ENCODE measurements at regions not wholly inside any gene's neighbourhood (a gene's known extent, or its start where the extent isn't known, plus 50 kb on each side); places are given as distances from the start of the nearest gene placed in this dataset.

GRCh38 chr12:112559784-112560183 lies 141.0 kb downstream of the PTPN11 start:
- FAIRE-seq: no peak
- no peak for DNase-seq (ENCODE audit: low spot score)

- FAIRE-seq: no peak
- DNase-seq (ENCODE audit: low spot score): no peak
Measured at GRCh38 chr12:112564160-112564784, 145.5 kb downstream of the PTPN11 start.

DNA sequence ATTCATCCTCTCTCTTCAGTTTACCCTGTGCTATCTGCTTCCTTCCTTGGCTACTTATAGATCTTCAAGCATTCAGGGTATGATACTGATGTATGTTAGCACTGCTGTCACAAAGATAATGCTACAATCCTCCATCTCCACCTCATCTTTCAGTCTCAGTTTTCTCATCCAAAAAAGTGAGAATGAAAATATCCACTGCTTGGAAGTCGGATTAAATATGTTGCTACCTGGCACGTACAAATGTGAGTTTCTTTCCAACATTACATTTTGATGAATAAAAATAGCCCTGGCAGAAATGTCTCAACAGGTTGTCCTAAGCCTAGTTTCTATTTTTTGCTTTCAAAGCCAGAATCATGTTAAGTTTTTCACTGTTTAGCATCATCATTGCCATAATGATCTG lies 149.9 kb downstream of the PTPN11 start:
- DNase-seq (ENCODE audit: low spot score): no peak
- no peak for FAIRE-seq

- no peak for DNase-seq (ENCODE audit: low spot score)
- no peak for FAIRE-seq
Measured at GRCh38 chr12:112570096-112570495, 151.3 kb downstream of the PTPN11 start.

- DNase-seq (ENCODE audit: low spot score) (no peak), FAIRE-seq (no peak)
Measured at GRCh38 chr12:112573141-112573540, 154.4 kb downstream of the PTPN11 start.

DNA sequence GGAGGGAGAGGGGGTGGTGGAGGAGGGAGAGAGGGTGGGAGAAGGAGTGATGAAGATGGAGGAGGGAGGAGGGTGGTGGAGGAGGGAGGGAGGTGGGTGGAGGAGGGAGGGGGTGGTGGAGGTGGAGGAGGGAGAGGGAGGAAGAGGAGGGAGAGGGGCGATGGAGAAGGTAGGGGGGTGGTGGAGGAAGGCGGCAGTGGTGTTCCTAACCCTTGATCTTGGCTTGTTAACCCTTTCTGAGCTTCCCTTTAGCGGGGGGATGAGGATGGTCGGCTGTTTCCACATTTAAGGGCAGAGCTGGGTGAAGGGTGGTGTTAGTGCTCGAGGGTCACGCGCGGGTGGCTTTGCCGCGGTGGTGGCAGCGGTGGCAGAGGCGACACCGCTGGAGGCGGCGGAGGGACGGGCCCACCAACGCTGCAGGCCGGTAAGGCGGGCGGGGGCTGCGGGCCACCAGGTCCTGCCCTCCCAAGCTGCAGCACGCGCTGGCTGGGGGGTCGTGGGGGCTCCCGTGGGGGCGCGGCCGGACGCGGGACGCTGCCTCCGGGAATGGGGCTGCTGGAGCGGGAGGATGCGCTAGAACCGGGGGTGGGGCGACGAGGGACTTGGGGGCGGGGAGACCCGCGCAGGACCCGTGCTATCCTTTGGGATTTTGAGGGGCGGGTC lies 156.3 kb downstream of the PTPN11 start:
- no peak for DNase-seq (ENCODE audit: low spot score)
- no peak for FAIRE-seq

DNA sequence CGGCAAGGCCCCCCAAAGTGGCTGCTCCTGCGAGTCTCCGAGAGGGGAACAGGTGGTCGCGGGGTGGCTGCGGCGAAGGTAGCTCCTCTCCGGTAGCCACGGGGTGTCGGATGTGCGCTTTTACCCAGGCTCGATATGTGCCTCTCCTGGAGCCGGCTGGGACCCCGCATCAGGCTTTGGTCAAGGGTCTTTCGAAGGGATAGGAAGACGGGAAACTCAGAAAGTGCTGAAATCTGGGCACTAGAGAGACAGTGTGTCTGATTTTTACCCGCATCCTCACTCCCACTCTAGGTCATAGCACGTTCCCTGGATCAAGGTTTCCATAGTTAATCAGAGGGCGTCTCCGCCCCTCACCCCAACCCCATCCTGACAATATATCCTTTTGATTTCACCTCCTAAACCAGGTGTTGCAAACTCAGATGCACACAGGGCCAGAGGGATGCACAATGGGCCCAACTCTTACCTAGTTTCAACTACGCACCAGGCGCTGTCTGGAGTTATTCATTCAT lies 156.9 kb downstream of the PTPN11 start:
- FAIRE-seq: no peak

DNA sequence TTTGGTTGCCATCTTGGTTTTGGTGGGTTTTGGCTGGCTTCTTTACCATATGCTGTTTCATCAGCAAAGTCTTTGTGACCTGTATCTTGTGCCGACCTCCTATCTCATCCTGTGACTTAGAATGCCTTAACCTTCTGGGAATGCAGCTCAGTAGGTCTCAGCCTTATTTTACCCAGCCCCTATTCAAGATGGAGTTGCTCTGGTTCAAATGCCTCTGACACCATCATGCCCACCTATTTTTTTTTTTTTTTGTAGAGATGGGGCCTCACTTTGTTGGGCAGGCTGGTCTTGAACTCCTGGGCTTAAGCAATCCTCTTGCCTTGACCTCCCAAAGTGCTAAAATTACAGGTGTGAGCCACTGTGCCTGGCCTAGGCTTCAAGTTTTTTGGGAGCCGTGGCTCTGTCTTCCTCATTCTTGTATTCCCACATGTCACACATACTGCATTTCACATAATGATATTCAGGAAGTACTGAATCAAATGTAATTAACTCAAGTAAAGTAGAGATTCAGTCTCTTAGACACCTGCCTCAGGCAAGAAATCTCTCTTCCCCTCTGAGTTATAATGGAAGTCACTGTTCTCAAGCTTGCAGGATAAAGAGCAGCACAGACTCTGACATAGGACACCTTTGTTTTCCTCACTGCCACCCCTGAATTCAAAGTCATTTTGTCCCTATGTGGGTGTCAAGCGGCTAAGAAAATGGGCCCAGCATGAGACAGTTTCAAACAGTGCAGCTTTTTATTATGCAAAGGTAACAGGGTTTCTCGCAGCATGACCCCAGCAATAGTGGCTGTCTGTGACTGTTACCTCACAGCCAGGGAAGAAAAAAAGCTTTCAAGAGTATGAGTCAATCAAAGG lies 159.0 kb downstream of the PTPN11 start:
- FAIRE-seq (no peak), DNase-seq (ENCODE audit: low spot score) (no peak)

More for the DNA sequence above, 156.9 kb downstream of the PTPN11 start:
- DNase-seq (ENCODE audit: low spot score): no peak

DNA sequence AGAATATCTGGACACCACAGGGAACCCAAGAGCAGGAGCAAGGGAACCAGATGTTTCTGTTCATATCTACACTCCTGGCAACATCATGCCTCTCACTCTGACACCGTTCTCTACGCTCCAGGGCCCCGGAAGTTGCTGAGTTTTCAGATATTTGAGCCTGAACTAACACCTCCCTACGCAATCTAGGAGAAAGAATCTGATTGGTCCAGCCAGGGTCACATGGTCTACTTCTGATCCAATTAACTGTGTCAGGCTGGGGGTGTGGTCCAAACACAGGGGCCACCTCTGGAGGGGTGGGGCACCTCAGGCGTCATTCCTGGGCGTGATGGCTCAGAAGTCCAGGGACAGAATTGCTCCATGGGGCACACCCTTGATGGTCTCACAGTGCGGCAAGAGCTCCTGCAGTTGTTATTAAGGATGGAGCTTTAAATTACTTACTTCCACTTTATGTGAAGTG lies 165.5 kb downstream of the PTPN11 start:
- no peak for FAIRE-seq

GRCh38 chr12:112586148-112586783 lies 167.5 kb downstream of the PTPN11 start:
- FAIRE-seq: no peak
- DNase-seq (ENCODE audit: low spot score): no peak

More for the DNA sequence above, 165.5 kb downstream of the PTPN11 start:
- DNase-seq (ENCODE audit: low spot score): no peak

GRCh38 chr12:112589275-112589674 lies 170.5 kb downstream of the PTPN11 start:
- FAIRE-seq (no peak), DNase-seq (ENCODE audit: low spot score) (no peak)

DNA sequence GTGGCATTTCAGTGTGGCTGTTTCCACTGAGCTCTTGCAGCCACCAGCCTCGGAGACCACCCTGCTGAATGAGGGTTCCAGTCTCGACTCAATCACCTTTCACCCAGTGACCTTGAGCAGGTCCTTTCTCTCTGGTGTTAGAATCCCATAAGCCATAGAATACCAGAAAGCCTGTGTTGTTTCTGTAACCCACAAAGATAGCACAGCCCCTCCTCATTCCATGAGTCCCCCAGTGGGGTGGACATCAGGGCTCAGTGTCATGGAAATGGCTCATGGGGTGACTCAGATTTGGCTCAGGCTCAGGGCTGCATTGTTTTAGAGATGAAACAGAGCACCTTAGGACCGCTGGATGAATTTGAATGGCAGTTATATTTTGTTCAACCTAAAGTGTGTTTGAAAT lies 171.5 kb downstream of the PTPN11 start:
- no peak for DNase-seq (ENCODE audit: low spot score)
- no peak for FAIRE-seq

- no peak for FAIRE-seq
- no peak for DNase-seq (ENCODE audit: low spot score)
Measured at GRCh38 chr12:112591488-112591887, 172.7 kb downstream of the PTPN11 start.

- FAIRE-seq (no peak), DNase-seq (ENCODE audit: low spot score) (no peak)
Measured at GRCh38 chr12:112595410-112595809, 176.7 kb downstream of the PTPN11 start.

DNA sequence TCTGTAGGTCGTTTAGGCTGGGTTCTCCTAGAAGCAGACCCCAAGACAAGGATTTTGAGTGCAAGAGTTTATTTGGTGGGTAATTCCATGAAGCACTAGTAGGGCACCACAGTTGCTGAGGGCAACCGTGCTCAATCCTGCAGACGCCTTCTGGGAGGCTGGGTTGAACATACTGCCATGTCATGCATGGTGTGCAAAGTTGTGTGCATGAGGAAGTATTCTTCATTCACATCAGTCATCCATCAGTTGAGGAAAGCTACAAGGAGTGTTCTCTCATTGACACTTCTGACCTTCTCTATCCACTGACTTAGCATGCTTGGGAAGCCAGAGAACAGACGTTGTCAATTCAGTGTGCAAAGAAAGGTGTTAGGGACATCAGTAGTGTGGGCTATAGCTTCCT lies 179.2 kb downstream of the PTPN11 start:
- DNase-seq (ENCODE audit: low spot score): no peak
- no peak for FAIRE-seq

DNA sequence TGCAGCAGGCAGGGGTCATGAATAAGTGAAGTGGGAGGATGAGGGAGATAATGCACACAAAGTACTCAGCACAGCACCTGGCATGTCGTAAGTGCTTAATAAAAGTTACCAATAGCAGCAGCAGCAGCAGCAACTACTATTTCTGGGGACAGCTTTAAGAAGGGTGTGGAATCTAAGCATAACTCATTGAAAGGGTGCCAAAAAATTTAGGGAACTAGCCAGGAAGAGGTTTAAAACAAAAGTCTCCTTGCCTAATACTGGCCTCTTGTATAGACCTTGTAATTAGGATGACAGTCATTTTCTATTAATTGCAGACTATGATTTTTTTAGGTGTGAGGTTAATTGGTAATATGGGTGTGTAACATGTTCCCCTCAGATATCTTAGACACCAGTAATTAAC lies 179.9 kb downstream of the PTPN11 start:
- FAIRE-seq: no peak
- no peak for DNase-seq (ENCODE audit: low spot score)

GRCh38 chr12:112599871-112600270 lies 181.1 kb downstream of the PTPN11 start:
- DNase-seq (ENCODE audit: low spot score): no peak
- no peak for FAIRE-seq

DNA sequence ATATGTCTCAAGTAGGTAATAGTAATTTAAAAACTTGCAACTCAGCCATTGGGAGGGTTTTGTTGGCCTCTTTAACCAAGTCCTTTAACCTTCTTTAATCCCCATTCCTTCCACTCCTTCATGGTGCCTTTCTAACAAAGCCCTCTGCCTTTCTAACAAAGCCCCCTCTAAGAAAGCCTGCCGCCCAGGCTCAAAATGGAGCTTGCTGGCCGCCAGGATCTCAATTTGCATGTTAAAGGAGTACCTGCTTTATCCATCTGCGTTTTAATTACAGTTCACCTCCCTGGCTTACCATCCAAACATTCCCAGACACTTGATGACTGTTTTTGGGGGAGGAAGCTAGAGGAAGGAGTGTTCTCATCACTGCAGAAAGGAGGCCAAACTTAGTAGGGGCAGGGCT lies 183.4 kb downstream of the PTPN11 start:
- DNase-seq (ENCODE audit: low spot score) (no peak), FAIRE-seq (no peak)

- no peak for FAIRE-seq
Measured at GRCh38 chr12:112606611-112607365, 184.8 kb upstream of the RPH3A start.

DNA sequence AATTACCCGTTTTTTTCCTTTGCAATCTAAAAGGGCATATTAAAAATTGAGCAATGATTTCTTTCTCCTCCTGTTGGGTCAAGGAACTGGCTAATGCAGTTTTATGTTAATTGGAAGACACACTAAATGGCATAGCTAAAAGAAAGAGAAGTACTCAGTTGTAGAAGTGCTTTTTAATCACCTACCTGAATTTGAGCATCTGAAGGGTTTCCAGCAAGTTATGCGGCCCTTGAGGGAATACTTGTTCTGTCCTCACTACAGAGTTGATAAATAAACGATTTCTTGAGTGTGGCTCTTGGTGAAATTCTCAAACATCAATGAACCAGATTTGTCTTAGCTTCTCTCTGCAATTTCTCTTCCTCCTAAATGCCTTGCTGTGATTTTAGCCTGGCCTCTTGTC lies 184.1 kb upstream of the RPH3A start:
- no peak for FAIRE-seq
- no peak for DNase-seq (ENCODE audit: low spot score)

More at GRCh38 chr12:112606611-112607365, 184.8 kb upstream of the RPH3A start:
- DNase-seq (ENCODE audit: low spot score): no peak

DNA sequence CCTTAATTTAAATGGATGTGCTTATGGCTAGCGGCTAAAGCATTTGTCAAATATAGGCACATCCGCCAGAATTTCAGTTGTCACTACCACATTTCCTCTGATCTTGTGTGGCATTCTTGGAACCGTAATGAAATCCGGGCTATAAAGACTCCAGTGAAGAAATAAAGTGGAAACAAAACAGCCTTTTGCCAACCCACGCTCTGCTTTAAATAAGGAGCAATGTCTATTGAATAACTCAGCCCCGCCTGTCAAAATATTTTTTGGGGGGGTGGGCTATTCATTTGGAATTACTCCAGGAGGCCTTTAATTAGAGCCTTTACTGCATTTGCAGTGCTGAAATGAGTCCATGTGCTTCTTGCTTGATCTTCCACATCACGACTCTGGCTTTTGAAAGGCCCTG lies 179.6 kb upstream of the RPH3A start:
- FAIRE-seq: no peak
- DNase-seq (ENCODE audit: low spot score): no peak

Data from urothelium cell line (cell line).